ENCODE measurements at regions not wholly inside any gene's neighbourhood (a gene's known extent, or its start where the extent isn't known, plus 50 kb on each side); places are given as distances from the start of the nearest gene placed in this dataset.

DNA sequence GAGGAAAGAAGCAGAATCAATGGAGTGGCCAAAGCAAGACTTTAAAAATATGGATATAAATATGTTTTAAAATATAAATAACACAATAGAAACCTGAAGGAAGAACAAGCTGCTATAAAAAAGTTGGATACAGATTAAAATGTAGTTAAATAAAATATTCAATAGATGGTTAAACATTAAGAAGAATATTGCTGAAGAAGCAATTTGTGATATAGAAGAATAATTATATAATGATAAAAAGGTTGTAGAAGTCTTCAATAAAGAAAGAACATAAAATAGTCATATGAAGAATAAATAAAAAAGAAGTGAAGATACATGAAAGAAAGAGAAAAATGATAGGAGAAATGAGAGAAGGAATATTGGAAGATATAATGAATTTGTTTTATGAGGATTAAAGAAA lies 392.0 kb downstream of the DSC3 start:
- TF ChIP-seq, protein P1, sequence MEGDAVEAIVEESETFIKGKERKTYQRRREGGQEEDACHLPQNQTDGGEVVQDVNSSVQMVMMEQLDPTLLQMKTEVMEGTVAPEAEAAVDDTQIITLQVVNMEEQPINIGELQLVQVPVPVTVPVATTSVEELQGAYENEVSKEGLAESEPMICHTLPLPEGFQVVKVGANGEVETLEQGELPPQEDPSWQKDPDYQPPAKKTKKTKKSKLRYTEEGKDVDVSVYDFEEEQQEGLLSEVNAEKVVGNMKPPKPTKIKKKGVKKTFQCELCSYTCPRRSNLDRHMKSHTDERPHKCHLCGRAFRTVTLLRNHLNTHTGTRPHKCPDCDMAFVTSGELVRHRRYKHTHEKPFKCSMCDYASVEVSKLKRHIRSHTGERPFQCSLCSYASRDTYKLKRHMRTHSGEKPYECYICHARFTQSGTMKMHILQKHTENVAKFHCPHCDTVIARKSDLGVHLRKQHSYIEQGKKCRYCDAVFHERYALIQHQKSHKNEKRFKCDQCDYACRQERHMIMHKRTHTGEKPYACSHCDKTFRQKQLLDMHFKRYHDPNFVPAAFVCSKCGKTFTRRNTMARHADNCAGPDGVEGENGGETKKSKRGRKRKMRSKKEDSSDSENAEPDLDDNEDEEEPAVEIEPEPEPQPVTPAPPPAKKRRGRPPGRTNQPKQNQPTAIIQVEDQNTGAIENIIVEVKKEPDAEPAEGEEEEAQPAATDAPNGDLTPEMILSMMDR (IDR thresholded peaks at IDR 0.05): no peak
- no peak for TF ChIP-seq EZH2 (IDR thresholded peaks at IDR 0.05; ENCODE audit: borderline replicate concordance, insufficient read depth, low read depth, low read length, poor library complexity, severe bottlenecking)

Measured in B cell (primary cell).